GM19043 (cell line): ENCODE measurements at regions not wholly inside any gene's neighbourhood (a gene's known extent, or its start where the extent isn't known, plus 50 kb on each side); places are given as distances from the start of the nearest gene placed in this dataset.
"Not testable (repeated sequence)": the region's sequence is repeated elsewhere in the genome, so short reads cannot be mapped to it uniquely, and the experiment has no call there.

Experiments used
- ATAC-seq: cut with Tn5 transposase; IDR thresholded peaks from one replicate; pipeline ENCODE4 v1.9.1; 2021; ENCODE audit warnings: low read depth; ENCODE audit not compliant: unreplicated experiment

DNA sequence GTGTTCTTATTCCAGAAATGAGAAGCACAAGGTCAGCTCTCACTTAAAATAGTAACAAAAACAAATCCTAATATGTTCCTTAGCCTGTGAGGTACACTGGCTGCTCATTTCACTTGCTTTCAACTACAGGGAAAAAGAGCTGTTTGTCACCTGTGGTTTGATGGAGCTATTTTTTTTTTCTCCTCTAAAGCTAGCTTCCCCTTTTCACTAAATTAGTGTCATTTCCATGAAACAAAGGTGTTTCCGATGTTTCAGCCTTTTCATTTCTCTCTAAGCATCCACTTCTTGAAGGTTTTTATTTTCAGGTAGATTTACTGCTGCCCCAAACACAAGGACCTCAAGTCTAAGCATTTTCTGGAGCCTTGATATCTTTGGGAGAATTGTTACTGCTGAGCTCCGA lies 148.6 kb downstream of the RBMX2 start:
- no peak for ATAC-seq

DNA sequence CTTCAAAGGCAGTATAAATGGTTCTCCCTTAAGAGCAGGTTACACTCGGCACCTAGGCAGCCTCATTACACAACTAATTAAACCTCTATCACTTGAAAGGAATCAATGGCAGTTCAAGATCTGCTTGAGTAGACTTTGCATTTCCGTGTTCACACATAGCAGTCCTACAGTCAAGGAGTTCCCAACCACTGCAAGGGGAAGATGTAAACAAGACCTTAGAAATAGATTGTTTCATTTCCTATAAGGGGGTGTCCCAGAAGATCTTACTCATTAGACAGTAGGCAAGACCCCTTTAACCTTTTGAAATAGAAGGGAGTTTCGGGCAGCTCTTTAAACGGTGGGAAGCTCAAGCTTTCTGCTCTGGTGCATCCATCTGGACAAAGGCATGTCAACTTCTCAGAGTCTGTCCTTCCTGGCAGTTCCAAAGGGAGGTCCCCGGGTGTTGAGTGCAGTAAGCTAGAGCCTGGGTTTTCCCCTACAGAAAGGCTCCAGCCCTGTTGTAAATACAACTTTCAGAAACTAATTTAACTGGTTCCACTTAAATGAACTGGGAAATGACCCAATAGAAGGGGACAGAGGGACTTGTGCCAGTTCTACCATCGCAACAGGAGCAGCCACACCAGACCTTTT lies 150.8 kb downstream of the RBMX2 start:
- ATAC-seq: peak; percentile 72

DNA sequence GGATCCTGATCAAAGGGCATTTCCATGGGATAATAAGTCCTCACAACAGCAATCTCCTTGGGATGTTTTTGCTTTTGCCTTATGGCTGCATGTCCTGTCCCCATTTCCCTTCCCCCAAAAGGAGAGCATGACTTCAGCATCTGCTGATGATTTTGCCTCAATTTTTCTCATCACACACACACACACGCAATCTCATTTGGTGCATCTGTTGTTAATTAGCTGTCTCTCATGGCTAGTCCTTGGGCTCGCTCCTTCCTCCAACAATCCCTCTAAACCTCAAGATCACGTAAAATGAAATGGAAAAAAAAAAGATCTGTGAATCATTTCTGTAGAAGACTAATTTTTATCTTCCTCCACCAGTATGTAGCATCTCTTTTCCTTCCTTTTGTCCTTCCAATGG lies 153.6 kb downstream of the RBMX2 start:
- ATAC-seq: no peak

- no peak for ATAC-seq
Observed at GRCh38 chrX:130555757-130556156, 154.0 kb downstream of the RBMX2 start.

GRCh38 chrX:130556951-130557350 lies 155.2 kb downstream of the RBMX2 start:
- no peak for ATAC-seq

DNA sequence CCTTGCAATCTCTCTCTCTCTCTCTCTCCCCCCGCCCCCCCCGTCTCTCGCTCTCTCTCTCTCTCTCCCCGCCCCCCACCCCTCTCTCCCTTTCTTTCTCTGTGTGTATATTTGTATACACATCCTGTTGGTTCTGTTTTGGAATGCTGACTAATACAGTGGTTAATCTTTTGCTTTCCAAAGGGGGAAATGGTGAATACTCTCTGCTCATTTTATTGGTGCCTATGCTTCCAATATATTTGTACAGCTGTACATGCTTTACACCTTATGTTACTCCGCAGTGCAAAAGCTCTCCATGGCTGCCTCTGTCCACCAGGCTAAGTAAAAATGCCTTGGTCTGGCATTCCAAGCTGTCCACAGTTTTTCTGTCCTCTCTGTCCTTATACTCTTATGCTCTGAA lies 158.8 kb downstream of the RBMX2 start:
- no peak for ATAC-seq

GRCh38 chrX:130561930-130562329 lies 160.1 kb downstream of the RBMX2 start:
- ATAC-seq: no peak

GRCh38 chrX:130563476-130563875 lies 161.7 kb downstream of the RBMX2 start:
- no peak for ATAC-seq

GRCh38 chrX:130566028-130566683 lies 164.4 kb downstream of the RBMX2 start:
- ATAC-seq: no peak

DNA sequence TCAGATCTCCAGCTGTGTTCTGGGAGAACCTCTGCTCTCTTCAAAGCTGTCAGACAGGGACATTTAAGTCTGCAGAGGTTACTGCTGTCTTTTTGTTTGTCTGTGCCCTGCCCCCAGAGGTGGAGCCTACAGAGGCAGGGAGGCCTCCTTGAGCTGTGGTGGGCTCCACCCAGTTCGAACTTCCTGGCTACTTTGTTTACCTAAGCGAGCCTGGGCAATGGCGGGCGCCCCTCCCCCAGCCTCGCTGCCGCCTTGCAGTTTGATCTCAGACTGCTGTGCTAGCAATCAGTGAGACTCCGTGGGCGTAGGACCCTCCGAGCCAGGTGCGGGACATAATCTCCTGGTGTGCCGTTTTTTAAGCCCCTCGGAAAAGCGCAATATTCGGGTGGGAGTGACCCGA lies 171.2 kb downstream of the RBMX2 start:
- not testable (repeated sequence) for ATAC-seq
